UCSD-AML1 (cell line): ENCODE measurements at regions not wholly inside any gene's neighbourhood (a gene's known extent, or its start where the extent isn't known, plus 50 kb on each side); places are given as distances from the start of the nearest gene placed in this dataset.
"Not testable (repeated sequence)": the region's sequence is repeated elsewhere in the genome, so short reads cannot be mapped to it uniquely, and the experiment has no call there.

Experiments used
- DNase-seq: peaks from one replicate; lab custom pipeline; 2025; ENCODE audit not compliant: unreplicated experiment; lab: John Stamatoyannopoulos, UW

GRCh38 chr10:64103750-64104470 is 582.7 kb downstream of the REEP3 start:
- no peak for DNase-seq

GRCh38 chr10:64109926-64110495 is 588.8 kb downstream of the REEP3 start:
- DNase-seq, result no peak

GRCh38 chr10:64112701-64113355 is 591.6 kb downstream of the REEP3 start:
- no peak for DNase-seq

GRCh38 chr10:64113375-64113774 is 592.2 kb downstream of the REEP3 start:
- DNase-seq, result no peak

- peak; percentile 3 for DNase-seq
Measured at GRCh38 chr10:64113792-64114191, 592.6 kb downstream of the REEP3 start.

- DNase-seq, result no peak
Measured at GRCh38 chr10:64115471-64115870, 594.3 kb downstream of the REEP3 start.

- DNase-seq, result peak; percentile 4
Measured at GRCh38 chr10:64115908-64116643, 594.9 kb downstream of the REEP3 start.

GRCh38 chr10:64116707-64117106 is 595.5 kb downstream of the REEP3 start:
- DNase-seq, result no peak

- DNase-seq, result no peak
Measured at GRCh38 chr10:64118736-64119135, 597.5 kb downstream of the REEP3 start.

GRCh38 chr10:64120301-64120980 is 599.2 kb downstream of the REEP3 start:
- DNase-seq, result not testable (repeated sequence)

GRCh38 chr10:64130152-64130551 is 609.0 kb downstream of the REEP3 start:
- no peak for DNase-seq

GRCh38 chr10:64134676-64135075 is 613.5 kb downstream of the REEP3 start:
- DNase-seq, result no peak

GRCh38 chr10:64142395-64142794 is 621.2 kb downstream of the REEP3 start:
- no peak for DNase-seq

GRCh38 chr10:64148607-64149006 is 627.4 kb downstream of the REEP3 start:
- no peak for DNase-seq

GRCh38 chr10:64156166-64156565 is 635.0 kb downstream of the REEP3 start:
- no peak for DNase-seq

- DNase-seq, result no peak
Measured at GRCh38 chr10:64158551-64158950, 637.4 kb downstream of the REEP3 start.

GRCh38 chr10:64159910-64160872 is 639.0 kb downstream of the REEP3 start:
- no peak for DNase-seq

GRCh38 chr10:64170791-64171190 is 649.6 kb downstream of the REEP3 start:
- DNase-seq, result no peak

GRCh38 chr10:64173826-64174225 is 652.6 kb downstream of the REEP3 start:
- no peak for DNase-seq

- no peak for DNase-seq
Measured at GRCh38 chr10:64174666-64175255, 653.6 kb downstream of the REEP3 start.
